ENCODE measurements at regions not wholly inside any gene's neighbourhood (a gene's known extent, or its start where the extent isn't known, plus 50 kb on each side); places are given as distances from the start of the nearest gene placed in this dataset.

- no peak for TF ChIP-seq CTCF (conservative IDR thresholded peaks at IDR 0.05; ENCODE audit: low read length)
- no peak for TF ChIP-seq EZH2phosphoT487 (IDR thresholded peaks at IDR 0.05; ENCODE audit: borderline replicate concordance)
Observed at GRCh38 chr17:27049104-27049784, 244.7 kb upstream of the WSB1 start.
